ENCODE measurements at regions not wholly inside any gene's neighbourhood (a gene's known extent, or its start where the extent isn't known, plus 50 kb on each side); places are given as distances from the start of the nearest gene placed in this dataset.

- no peak for DNase-seq (ENCODE audit: low read depth, low spot score)
These were observed 153.2 kb upstream of the HMCN1 start for GRCh38 chr1:185581020-185581419.

- DNase-seq (ENCODE audit: low read depth, low spot score): no peak
These were observed 155.9 kb upstream of the HMCN1 start for GRCh38 chr1:185578293-185578692.

- peak; percentile 46 for DNase-seq (ENCODE audit: low read depth, low spot score)
These were observed 159.9 kb upstream of the HMCN1 start for GRCh38 chr1:185574139-185574875.

GRCh38 chr1:185573677-185574076 is 160.5 kb upstream of the HMCN1 start:
- no peak for DNase-seq (ENCODE audit: low read depth, low spot score)

GRCh38 chr1:185573162-185573561 is 161.0 kb upstream of the HMCN1 start:
- no peak for DNase-seq (ENCODE audit: low read depth, low spot score)

- DNase-seq (ENCODE audit: low read depth, low spot score): no peak
These were observed 163.2 kb upstream of the HMCN1 start for GRCh38 chr1:185570962-185571361.

- no peak for DNase-seq (ENCODE audit: low read depth, low spot score)
These were observed 165.8 kb upstream of the HMCN1 start for GRCh38 chr1:185568155-185569123.

- no peak for DNase-seq (ENCODE audit: low read depth, low spot score)
These were observed 166.8 kb upstream of the HMCN1 start for GRCh38 chr1:185567440-185567839.

GRCh38 chr1:185566995-185567394 is 167.2 kb upstream of the HMCN1 start:
- peak; percentile 78 for DNase-seq (ENCODE audit: low read depth, low spot score)

GRCh38 chr1:185565302-185565701 is 168.9 kb upstream of the HMCN1 start:
- peak; percentile 95 for DNase-seq (ENCODE audit: low read depth, low spot score)

- DNase-seq (ENCODE audit: low read depth, low spot score): no peak
These were observed 169.4 kb upstream of the HMCN1 start for GRCh38 chr1:185564816-185565215.

GRCh38 chr1:185562461-185563359 is 171.5 kb upstream of the HMCN1 start:
- no peak for DNase-seq (ENCODE audit: low read depth, low spot score)

GRCh38 chr1:185561629-185562028 is 172.6 kb upstream of the HMCN1 start:
- DNase-seq (ENCODE audit: low read depth, low spot score): peak; percentile 70

- no peak for DNase-seq (ENCODE audit: low read depth, low spot score)
These were observed 173.4 kb upstream of the HMCN1 start for GRCh38 chr1:185560760-185561159.

- peak; percentile 64 for DNase-seq (ENCODE audit: low read depth, low spot score)
These were observed 174.4 kb upstream of the HMCN1 start for GRCh38 chr1:185559684-185560331.

GRCh38 chr1:185559151-185559550 is 175.0 kb upstream of the HMCN1 start:
- no peak for DNase-seq (ENCODE audit: low read depth, low spot score)

- no peak for DNase-seq (ENCODE audit: low read depth, low spot score)
These were observed 177.6 kb upstream of the HMCN1 start for GRCh38 chr1:185556561-185556960.

- DNase-seq (ENCODE audit: low read depth, low spot score): no peak
These were observed 178.4 kb upstream of the HMCN1 start for GRCh38 chr1:185555743-185556142.

GRCh38 chr1:185551008-185551407 is 183.2 kb upstream of the HMCN1 start:
- no peak for DNase-seq (ENCODE audit: low read depth, low spot score)

GRCh38 chr1:185549906-185550305 is 184.3 kb upstream of the HMCN1 start:
- no peak for DNase-seq (ENCODE audit: low read depth, low spot score)

GRCh38 chr1:185546029-185546428 is 188.2 kb upstream of the HMCN1 start:
- no peak for DNase-seq (ENCODE audit: low read depth, low spot score)
